Omental fat pad (tissue), 3 donors: ENCODE measurements at regions not wholly inside any gene's neighbourhood (a gene's known extent, or its start where the extent isn't known, plus 50 kb on each side); places are given as distances from the start of the nearest gene placed in this dataset.
"Not testable (repeated sequence)": the region's sequence is repeated elsewhere in the genome, so short reads cannot be mapped to it uniquely, and the experiment has no call there.

Source experiments
- ATAC-seq: fragments of 150-250 bp; one replicate; pipeline ENCODE4 v1.9.1; 2016; ENCODE audit warnings: mild to moderate bottlenecking, moderate library complexity; ENCODE audit not compliant: low FRiP score
- DNase-seq: peaks from one replicate; pipeline ENCODE4 v3.0.0-alpha.2; 2019; ENCODE audit warnings: low spot score
- CTCF ChIP-seq, 3 donors: fragments of 450-650 bp; IDR thresholded peaks; one replicate each; pipeline ENCODE4 v1.5.1; 2016 to 2017; ENCODE audit warnings: antibody characterized with exemption in 3 of 3, mild to moderate bottlenecking in 3 of 3, moderate library complexity in 2 of 3

GRCh38 chr4:8942088-8942487 is 70.4 kb upstream of the HMX1 start:
- DNase-seq, ATAC-seq: not testable (repeated sequence)

- ATAC-seq, DNase-seq: not testable (repeated sequence)
Measured at GRCh38 chr4:8941492-8941805, 69.8 kb upstream of the HMX1 start.

- ATAC-seq = no peak
- no peak for TF ChIP-seq CTCF (IDR thresholded peaks at IDR 0.05)
- DNase-seq = no peak
Measured at GRCh38 chr4:8940792-8941491, 69.3 kb upstream of the HMX1 start.

- no peak for TF ChIP-seq CTCF (IDR thresholded peaks at IDR 0.05)
- no peak for ATAC-seq
Measured at GRCh38 chr4:8939840-8940742, 68.5 kb upstream of the HMX1 start.

GRCh38 chr4:8939160-8939839 is 67.7 kb upstream of the HMX1 start:
- TF ChIP-seq CTCF (IDR thresholded peaks at IDR 0.05) = no peak
- no peak for ATAC-seq
- DNase-seq = no peak

More at GRCh38 chr4:8939840-8940742, 68.5 kb upstream of the HMX1 start:
- DNase-seq = no peak

GRCh38 chr4:8938623-8939022 is 67.0 kb upstream of the HMX1 start:
- no peak for TF ChIP-seq CTCF (IDR thresholded peaks at IDR 0.05)
- ATAC-seq = no peak
- DNase-seq = no peak

GRCh38 chr4:8938137-8938536 is 66.5 kb upstream of the HMX1 start:
- DNase-seq (no peak), ATAC-seq (no peak)
- no peak for TF ChIP-seq CTCF (IDR thresholded peaks at IDR 0.05)
